ENCODE measurements at regions not wholly inside any gene's neighbourhood (a gene's known extent, or its start where the extent isn't known, plus 50 kb on each side); places are given as distances from the start of the nearest gene placed in this dataset.
A peak's percentile ranks its signal among the peaks of the same experiment; 100 is the strongest.
"Not testable (repeated sequence)": the region's sequence is repeated elsewhere in the genome, so short reads cannot be mapped to it uniquely, and the experiment has no call there.

- intact Hi-C loops (cut with micrococcal nuclease); H3K79me2 ChIP-seq (ENCODE audit: insufficient read depth, low read length); H3K36me3 ChIP-seq (ENCODE audit: control insufficient read depth in 1 of 2, insufficient read depth in 2 of 2, low read length in 2 of 2); RAD21 ChIA-PET (ENCODE audit: low non-redundant PET in 1 of 2, low total read pairs in 2 of 2, uncharacterized antibody in 2 of 2, unreplicated experiment in 2 of 2); H3K9me2 ChIP-seq (ENCODE audit: insufficient read depth); H4K20me1 ChIP-seq (ENCODE audit: insufficient read depth); H3K9me3 ChIP-seq (ENCODE audit: control insufficient read depth in 1 of 2, insufficient read depth in 1 of 2, low read depth in 1 of 2, low read length in 2 of 2); H2AFZ ChIP-seq (ENCODE audit: low read depth, low read length, poor library complexity, severe bottlenecking); ATAC-seq; H3K27me3 ChIP-seq (ENCODE audit: insufficient read depth, low read length); DNase-seq (ENCODE audit: low read depth, low spot score); BruUV-seq (replicated peaks): not testable (repeated sequence)
- H3K4me2 ChIP-seq (ENCODE audit: low read length): peak overlapping the region; percentile 51
- TF ChIP-seq JUND (IDR thresholded peaks at IDR 0.05): peak; percentile 37
- H3K4me3 ChIP-seq (replicated peaks in 1 of 2; ENCODE audit: low read depth in 1 of 2, low read length in 2 of 2): peak overlapping the region in 1 of 2 experiments; percentile 28; a peak in 1 of 4 replicates
- POLR2A ChIA-PET: interaction anchor here (1.0 to 1.4 kb wide), 2 partner anchors 20 to 146 kb away, joined by 4 to 5 read pairs; partner anchors contain the start of gene ALDH1A3
- peak overlapping the region; percentile 72 for H3K27ac ChIP-seq (ENCODE audit: low read depth, low read length)
- H3K4me1 ChIP-seq (ENCODE audit: control insufficient read depth in 1 of 2, insufficient read depth in 2 of 2, low read length in 2 of 2): peaks cover 17 to 69% of the 10 kb centered on the region in 2 experiments
- CTCF ChIA-PET: interaction anchor here (1.1 kb wide), 1 partner anchor 139 kb away, joined by 3 read pairs; no protein-coding TSS in a partner anchor
- peak overlapping the region; percentile 55 for H3K9ac ChIP-seq (ENCODE audit: low read length)
These were observed 131.4 kb downstream of the ASB7 start for GRCh38 chr15:100733843-100734185.

- no peak overlapping the region for H2AFZ ChIP-seq (ENCODE audit: low read depth, low read length, poor library complexity, severe bottlenecking)
- TF ChIP-seq EZH2 (IDR thresholded peaks at IDR 0.05) (no peak), POLR2AphosphoS5 (IDR thresholded peaks at IDR 0.05; ENCODE audit: low read depth, low read length) (no peak), ATF3 (IDR thresholded peaks at IDR 0.05) (no peak)
- peaks cover 17 to 61% of the 10 kb centered on the region in 2 experiments for H3K4me1 ChIP-seq (ENCODE audit: control insufficient read depth in 1 of 2, insufficient read depth in 2 of 2, low read length in 2 of 2)
- POLR2A ChIA-PET: interaction anchor here (1.4 kb wide), 1 partner anchor 145 kb away, joined by 4 read pairs; the partner anchor contains the start of gene ALDH1A3
- no TSS peak for BruUV-seq (replicated peaks)
- no peaks in the 10 kb centered on the region for H3K79me2 ChIP-seq (ENCODE audit: insufficient read depth, low read length)
- no peaks in the 10 kb centered on the region for H3K27me3 ChIP-seq (ENCODE audit: insufficient read depth, low read length)
- H3K4me2 ChIP-seq (ENCODE audit: low read length): no peak overlapping the region
- H3K9me2 ChIP-seq (ENCODE audit: insufficient read depth): no peaks in the 10 kb centered on the region
- RAD21 ChIA-PET (ENCODE audit: low non-redundant PET in 1 of 2, low total read pairs in 2 of 2, uncharacterized antibody in 2 of 2, unreplicated experiment in 2 of 2): no interaction called here
- no peak overlapping the region for H3K4me3 ChIP-seq (replicated peaks in 1 of 2; ENCODE audit: low read depth in 1 of 2, low read length in 2 of 2)
- no peak for ATAC-seq
- no peak overlapping the region for H3K9ac ChIP-seq (ENCODE audit: low read length)
- CTCF ChIA-PET: no interaction called here
- no peak overlapping the region for H3K27ac ChIP-seq (ENCODE audit: low read depth, low read length)
- H3K9me3 ChIP-seq (ENCODE audit: control insufficient read depth in 1 of 2, insufficient read depth in 1 of 2, low read depth in 1 of 2, low read length in 2 of 2): peaks cover 0 to 6% of the 10 kb centered on the region in 2 experiments; a peak in 1 of 4 replicates
- H4K20me1 ChIP-seq (ENCODE audit: insufficient read depth): no peaks in the 10 kb centered on the region
- H3K36me3 ChIP-seq (ENCODE audit: control insufficient read depth in 1 of 2, insufficient read depth in 2 of 2, low read length in 2 of 2): no peaks in the 10 kb centered on the region
- intact Hi-C loops (cut with micrococcal nuclease): no loop called here
- DNase-seq (ENCODE audit: low read depth, low spot score): no peak
These were observed 132.2 kb downstream of the ASB7 start for GRCh38 chr15:100734586-100734985.
